OCI-LY1 (cell line): ENCODE measurements at regions not wholly inside any gene's neighbourhood (a gene's known extent, or its start where the extent isn't known, plus 50 kb on each side); places are given as distances from the start of the nearest gene placed in this dataset.

Source experiments
- CTCF ChIP-seq: fragments of 200-600 bp; sonication (generic), shearing (Covaris generic); IDR thresholded peaks from 2 replicates; pipeline ENCODE4 v1.5.1; 2017; ENCODE audit warnings: mild to moderate bottlenecking, antibody characterized with exemption, low read length, moderate library complexity, mixed read lengths
- EZH2 ChIP-seq: fragments of 200-600 bp; sonication (generic), shearing (Covaris generic); IDR thresholded peaks from 2 replicates; pipeline ENCODE4 v1.8.0; 2017; ENCODE audit warnings: borderline replicate concordance, mixed run types, mild to moderate bottlenecking, antibody characterized with exemption, low read length, moderate library complexity, mixed read lengths

GRCh38 chr6:14360565-14360964 lies 243.0 kb downstream of the CD83 start:
- TF ChIP-seq CTCF (no peak), EZH2 (no peak)
